Esophagus muscularis mucosa (tissue), 4 donors: ENCODE measurements at regions not wholly inside any gene's neighbourhood (a gene's known extent, or its start where the extent isn't known, plus 50 kb on each side); places are given as distances from the start of the nearest gene placed in this dataset.

Experiments used
- DNase-seq: peaks from one replicate; pipeline ENCODE4 v3.0.0-alpha.2; 2017; ENCODE audit errors: extremely low spot score
- H3K27ac ChIP-seq, 4 donors: fragments of 200-600 bp; sonication (generic); replicated peaks in 1 of 4; 1 replicate in 3 of 4; 2 replicates in 1 of 4; pipeline ENCODE4 v1.5.1; 2016 to 2019; ENCODE audit warnings: mild to moderate bottlenecking in 1 of 4
- H3K27me3 ChIP-seq, 4 donors: fragments of 200-600 bp; sonication (generic); one replicate each; pipeline versions ENCODE4 v1.5.1 to v1.6.0; 2016 to 2019
- H3K36me3 ChIP-seq, 4 donors: fragments of 200-600 bp; sonication (generic); one replicate each; pipeline ENCODE4 v1.5.1; 2016 to 2019
- H3K4me1 ChIP-seq, 4 donors: fragments of 200-600 bp; sonication (generic); one replicate each; pipeline ENCODE4 v1.5.1; 2016 to 2019
- H3K4me3 ChIP-seq, 4 donors: fragments of 200-600 bp; sonication (generic); 1 replicate in 2 of 4; 2 replicates in 2 of 4; pipeline ENCODE4 v1.5.1; 2016 to 2019; ENCODE audit warnings: mild to moderate bottlenecking in 4 of 4, moderate library complexity in 1 of 4
- H3K9me3 ChIP-seq, 4 donors: fragments of 200-600 bp; sonication (generic); 1 replicate in 3 of 4; 2 replicates in 1 of 4; pipeline ENCODE4 v1.5.1; 2016 to 2019
- CTCF ChIP-seq, 3 experiments: fragments of 200-600 bp in 2 of 3; fragments of 450-650 bp in 1 of 3; sonication (generic) in 2 of 3; IDR thresholded peaks; one replicate each; pipeline ENCODE4 v1.5.1; 2017 to 2019; ENCODE audit warnings: antibody characterized with exemption in 3 of 3, mild to moderate bottlenecking in 2 of 3, moderate library complexity in 1 of 3
- EP300 ChIP-seq: sonication (generic); formaldehyde crosslinking; IDR thresholded peaks from one replicate; pipeline ENCODE4 v1.6.1; 2017; ENCODE audit warnings: antibody characterized with exemption
- POLR2A ChIP-seq: fragments of 450-650 bp; IDR thresholded peaks from one replicate; pipeline ENCODE4 v1.6.1; 2017; ENCODE audit warnings: antibody characterized with exemption, moderate library complexity, mild to moderate bottlenecking, low read depth
- POLR2AphosphoS5 ChIP-seq, 2 donors: sonication (generic); formaldehyde crosslinking; IDR thresholded peaks; one replicate each; pipeline ENCODE4 v1.6.1; 2017; ENCODE audit warnings: antibody characterized with exemption in 2 of 2
- WGBS: methylation state at CpG from one replicate; pipeline ENCODE4 v1.1.5; 2018; 5-methylcytosine and 5-hydroxymethylcytosine counted together
- intact Hi-C: fragments of 100-400 bp; cut with DNase I; formaldehyde crosslinking; loops from one replicate; pipeline ENCODE4 v1.15.1; 2023

- no peak overlapping the region for H3K4me3 ChIP-seq
- 87% methylated on average over 6 of the region's 10 CpGs for WGBS
- H3K27me3 ChIP-seq, result peaks cover 0 to 86% (median 0%) of the 10 kb centered on the region in 4 donors
- TF ChIP-seq POLR2A, result no peak
- no peak for TF ChIP-seq POLR2AphosphoS5 (IDR thresholded peaks at IDR 0.05)
- no peak for TF ChIP-seq CTCF (IDR thresholded peaks at IDR 0.05)
- no peak for TF ChIP-seq EP300
- H3K27ac ChIP-seq, result no peak overlapping the region
- no peaks in the 10 kb centered on the region for H3K9me3 ChIP-seq
- DNase-seq, result no peak
- H3K4me1 ChIP-seq, result peaks cover 0 to 4% (median 0%) of the 10 kb centered on the region in 4 donors
- no peaks in the 10 kb centered on the region for H3K36me3 ChIP-seq
- intact Hi-C loops, result no loop called here
Observed at GRCh38 chr22:49188591-49188990, 639.1 kb downstream of the BRD1 start.

GRCh38 chr22:49188091-49188490, 639.6 kb downstream of the BRD1 start:
- Histone ChIP-seq H3K4me3 (no peak overlapping the region), H3K36me3 (no peaks in the 10 kb centered on the region), H3K9me3 (no peaks in the 10 kb centered on the region), H3K4me1 (peaks cover 0 to 4% (median 0%) of the 10 kb centered on the region in 4 donors), H3K27ac (no peak overlapping the region), H3K27me3 (peaks cover 0 to 87% (median 0%) of the 10 kb centered on the region in 4 donors)
- whole genome bisulfite sequencing, result 84% methylated on average over 8 of the region's 8 CpGs
- intact Hi-C loops, result no loop called here
- no peak for TF ChIP-seq CTCF (IDR thresholded peaks at IDR 0.05)
- no peak for TF ChIP-seq POLR2AphosphoS5 (IDR thresholded peaks at IDR 0.05)
- TF ChIP-seq EP300, result no peak
- no peak for TF ChIP-seq POLR2A
- DNase-seq, result no peak

- 78% methylated on average over 12 of the region's 12 CpGs for WGBS
- TF ChIP-seq POLR2A, result no peak
- no peak for TF ChIP-seq CTCF (IDR thresholded peaks at IDR 0.05)
- TF ChIP-seq POLR2AphosphoS5 (IDR thresholded peaks at IDR 0.05), result no peak
- TF ChIP-seq EP300, result no peak
- H3K27me3 ChIP-seq, result peaks cover 0 to 84% (median 0%) of the 10 kb centered on the region in 4 donors
Observed at GRCh38 chr22:49186762-49187161, 640.9 kb downstream of the BRD1 start.

GRCh38 chr22:49186293-49186692, 641.4 kb downstream of the BRD1 start:
- TF ChIP-seq EP300, result no peak
- no peak for TF ChIP-seq POLR2A
- no peak for TF ChIP-seq CTCF (IDR thresholded peaks at IDR 0.05)
- no peak for TF ChIP-seq POLR2AphosphoS5 (IDR thresholded peaks at IDR 0.05)
- H3K4me3 ChIP-seq, result no peak overlapping the region
- H3K4me1 ChIP-seq, result no peaks in the 10 kb centered on the region
- intact Hi-C loops, result no loop called here
- H3K27ac ChIP-seq, result no peak overlapping the region
- WGBS, result 100% methylated on average over 1 of the region's 1 CpG
- no peaks in the 10 kb centered on the region for H3K36me3 ChIP-seq
- peaks cover 0 to 82% (median 0%) of the 10 kb centered on the region in 4 donors for H3K27me3 ChIP-seq
- H3K9me3 ChIP-seq, result no peaks in the 10 kb centered on the region
- no peak for DNase-seq

More at GRCh38 chr22:49186762-49187161, 640.9 kb downstream of the BRD1 start:
- no peaks in the 10 kb centered on the region for H3K4me1 ChIP-seq
- no peak overlapping the region for H3K27ac ChIP-seq
- H3K4me3 ChIP-seq, result no peak overlapping the region
- intact Hi-C loops, result no loop called here
- no peak for DNase-seq
- no peaks in the 10 kb centered on the region for H3K9me3 ChIP-seq
- H3K36me3 ChIP-seq, result no peaks in the 10 kb centered on the region

- intact Hi-C loops, result no loop called here
- no peak for DNase-seq
- Histone ChIP-seq H3K9me3 (no peaks in the 10 kb centered on the region), H3K4me3 (no peak overlapping the region), H3K27me3 (peaks cover 0 to 74% (median 0%) of the 10 kb centered on the region in 4 donors), H3K4me1 (no peaks in the 10 kb centered on the region), H3K36me3 (no peaks in the 10 kb centered on the region), H3K27ac (no peak overlapping the region)
- TF ChIP-seq EP300 (no peak), POLR2A (no peak), CTCF (IDR thresholded peaks at IDR 0.05) (no peak)
- 73% methylated on average over 4 of the region's 4 CpGs for WGBS
Observed at GRCh38 chr22:49185312-49185969, 642.2 kb downstream of the BRD1 start.
